Liver (tissue), 7 donors: ENCODE measurements at regions not wholly inside any gene's neighbourhood (a gene's known extent, or its start where the extent isn't known, plus 50 kb on each side); places are given as distances from the start of the nearest gene placed in this dataset.
"Not testable (repeated sequence)": the region's sequence is repeated elsewhere in the genome, so short reads cannot be mapped to it uniquely, and the experiment has no call there.

Experiments
- DNase-seq: peaks from one replicate; pipeline ENCODE4 v3.0.0-alpha.2; 2017; ENCODE audit warnings: low spot score
- H3K27ac ChIP-seq, 2 donors: one replicate each; pipeline ENCODE4 v1.7.0; 2013; ENCODE audit warnings: inconsistent platforms in 2 of 2, low read length in 2 of 2, control low read depth in 1 of 2, low read depth in 1 of 2, mild to moderate bottlenecking in 1 of 2
- H3K27me3 ChIP-seq, 4 donors: one replicate each; pipeline versions ENCODE4 v1.6.1 to v1.7.0; 2013; ENCODE audit warnings: low read length in 3 of 4, inconsistent platforms in 1 of 4, mild to moderate bottlenecking in 1 of 4, moderate library complexity in 1 of 4; ENCODE audit not compliant: control insufficient read depth in 4 of 4, insufficient read depth in 4 of 4
- H3K36me3 ChIP-seq, 4 donors: one replicate each; pipeline versions ENCODE4 v1.6.1 to v1.7.0; 2013; ENCODE audit warnings: low read length in 3 of 4, mild to moderate bottlenecking in 3 of 4, low read depth in 1 of 4, moderate library complexity in 1 of 4; ENCODE audit not compliant: control insufficient read depth in 4 of 4, insufficient read depth in 3 of 4
- H3K4me1 ChIP-seq, 4 donors: one replicate each; pipeline versions ENCODE4 v1.6.1 to v1.7.0; 2013; ENCODE audit warnings: low read length in 3 of 4, mild to moderate bottlenecking in 3 of 4, moderate library complexity in 1 of 4; ENCODE audit not compliant: control insufficient read depth in 4 of 4, insufficient read depth in 4 of 4
- H3K4me3 ChIP-seq, 3 donors: one replicate each; pipeline versions ENCODE4 v1.6.1 to v1.7.0; 2013; ENCODE audit warnings: low read length in 3 of 3, control low read depth in 1 of 3, low read depth in 1 of 3, mild to moderate bottlenecking in 1 of 3
- H3K9ac ChIP-seq, 2 donors: one replicate each; pipeline ENCODE4 v1.7.0; 2013; ENCODE audit warnings: low read length in 2 of 2, mild to moderate bottlenecking in 2 of 2, moderate library complexity in 2 of 2, control low read depth in 1 of 2, low read depth in 1 of 2
- H3K9me3 ChIP-seq, 4 donors: one replicate each; pipeline versions ENCODE4 v1.6.1 to v1.7.0; 2013; ENCODE audit warnings: low read length in 3 of 4; ENCODE audit not compliant: control insufficient read depth in 4 of 4
- ATF3 ChIP-seq: IDR thresholded peaks from 2 replicates; pipeline ENCODE4 v1.6.1; 2016; ENCODE audit warnings: antibody characterized with exemption
- EGR1 ChIP-seq, 2 donors: IDR thresholded peaks; 2 replicates each; pipeline ENCODE4 v1.6.1; 2016 to 2018; ENCODE audit warnings: antibody characterized with exemption in 2 of 2, low read depth in 2 of 2
- FOXA1 ChIP-seq: IDR thresholded peaks from 2 replicates; pipeline ENCODE4 v1.6.1; 2016; ENCODE audit warnings: antibody characterized with exemption
- FOXA2 ChIP-seq: IDR thresholded peaks from 2 replicates; pipeline ENCODE4 v1.6.1; 2016; ENCODE audit warnings: antibody characterized with exemption
- GABPA ChIP-seq, 2 donors: IDR thresholded peaks in 1 of 2; conservative IDR thresholded peaks in 1 of 2; 2 replicates each; pipeline ENCODE4 v1.6.1; 2016; ENCODE audit warnings: antibody characterized with exemption in 2 of 2, mild to moderate bottlenecking in 1 of 2, moderate library complexity in 1 of 2
- HNF4G ChIP-seq: IDR thresholded peaks from 2 replicates; pipeline ENCODE4 v1.6.1; 2016; ENCODE audit warnings: antibody characterized with exemption
- JUND ChIP-seq, 2 donors: IDR thresholded peaks; 2 replicates each; pipeline ENCODE4 v1.6.1; 2016; ENCODE audit warnings: antibody characterized with exemption in 2 of 2
- NR2F2 ChIP-seq: IDR thresholded peaks from 2 replicates; pipeline ENCODE4 v1.6.1; 2016; ENCODE audit warnings: antibody characterized with exemption
- RAD21 ChIP-seq, 2 donors: IDR thresholded peaks; 2 replicates each; pipeline ENCODE4 v1.6.1; 2016; ENCODE audit warnings: antibody characterized with exemption in 2 of 2, mild to moderate bottlenecking in 2 of 2
- REST ChIP-seq: IDR thresholded peaks from 2 replicates; pipeline ENCODE4 v1.6.1; 2016; ENCODE audit warnings: antibody characterized with exemption, mild to moderate bottlenecking
- RXRA ChIP-seq, 2 donors: IDR thresholded peaks; 2 replicates each; pipeline ENCODE4 v1.6.1; 2017 to 2018; ENCODE audit warnings: antibody characterized with exemption in 2 of 2, mild to moderate bottlenecking in 1 of 2
- TAF1 ChIP-seq: conservative IDR thresholded peaks from 2 replicates; pipeline ENCODE4 v1.6.1; 2016; ENCODE audit warnings: antibody characterized with exemption, mild to moderate bottlenecking
- YY1 ChIP-seq: IDR thresholded peaks from 2 replicates; pipeline ENCODE4 v1.6.1; 2016; ENCODE audit warnings: antibody characterized with exemption, mild to moderate bottlenecking
- ZBTB33 ChIP-seq: IDR thresholded peaks from 2 replicates; pipeline ENCODE4 v1.6.1; 2016; ENCODE audit warnings: antibody characterized with exemption
- WGBS: extraction: QIAGEN DNeasy Blood & Tissue Kit; methylation state at CpG from one replicate; pipeline ENCODE4 v1.1.7; 2013; 5-methylcytosine and 5-hydroxymethylcytosine counted together
- donor health status: healthy.
- donor health status: healthy.
- donor health status: healthy.
- donor health status: healthy.

- no peak for TF ChIP-seq REST
- TF ChIP-seq YY1, result no peak
- TF ChIP-seq RXRA (IDR thresholded peaks at IDR 0.05), result no peak
- no peak for TF ChIP-seq FOXA1
- no peak for TF ChIP-seq FOXA2
- TF ChIP-seq NR2F2, result no peak
- TF ChIP-seq JUND (IDR thresholded peaks at IDR 0.05), result no peak
- no peak for TF ChIP-seq TAF1
Observed at GRCh38 chr15:63448266-63448665, 56.1 kb upstream of the USP3 start (continued).

GRCh38 chr15:63448872-63449555, 55.4 kb upstream of the USP3 start:
- peak overlapping the region; percentile 4 to 40 for H3K27ac ChIP-seq
- 60% methylated on average over 11 of the region's 11 CpGs for WGBS

GRCh38 chr15:63449731-63450130, 54.7 kb upstream of the USP3 start:
- H3K4me3 ChIP-seq, result peak overlapping the region in 1 of 3 donors; percentile 24

More at GRCh38 chr15:63448872-63449555, 55.4 kb upstream of the USP3 start:
- H3K4me3 ChIP-seq, H3K36me3 ChIP-seq, DNase-seq, H3K9ac ChIP-seq, H3K9me3 ChIP-seq, H3K27me3 ChIP-seq: not testable (repeated sequence)
- H3K4me1 ChIP-seq, result peaks cover 3 to 46% (median 27%) of the 10 kb centered on the region in 4 donors

More at GRCh38 chr15:63449731-63450130, 54.7 kb upstream of the USP3 start:
- Histone ChIP-seq H3K27ac (peak overlapping the region; percentile 63 to 78), H3K27me3 (no peaks in the 10 kb centered on the region), H3K9ac (no peak overlapping the region), H3K36me3 (no peaks in the 10 kb centered on the region), H3K9me3 (no peaks in the 10 kb centered on the region), H3K4me1 (peaks cover 3 to 39% (median 20%) of the 10 kb centered on the region in 4 donors)
- DNase-seq, result no peak
- TF ChIP-seq RAD21 (IDR thresholded peaks at IDR 0.05) (no peak), NR2F2 (no peak), ZBTB33 (no peak), FOXA2 (no peak), HNF4G (no peak), EGR1 (IDR thresholded peaks at IDR 0.05; ENCODE audit: low read depth in 2 of 2) (no peak), RXRA (IDR thresholded peaks at IDR 0.05) (no peak), GABPA (IDR thresholded peaks at IDR 0.05 in 1 of 2, conservative IDR thresholded peaks at IDR 0.05 in 1 of 2) (no peak), YY1 (no peak), ATF3 (no peak)
- WGBS, result 18% methylated on average over 3 of the region's 3 CpGs
